ENCODE measurements at regions not wholly inside any gene's neighbourhood (a gene's known extent, or its start where the extent isn't known, plus 50 kb on each side); places are given as distances from the start of the nearest gene placed in this dataset.

GRCh38 chr14:76591266-76591665 lies 170.0 kb upstream of the VASH1 start:
- TF ChIP-seq, protein P1, sequence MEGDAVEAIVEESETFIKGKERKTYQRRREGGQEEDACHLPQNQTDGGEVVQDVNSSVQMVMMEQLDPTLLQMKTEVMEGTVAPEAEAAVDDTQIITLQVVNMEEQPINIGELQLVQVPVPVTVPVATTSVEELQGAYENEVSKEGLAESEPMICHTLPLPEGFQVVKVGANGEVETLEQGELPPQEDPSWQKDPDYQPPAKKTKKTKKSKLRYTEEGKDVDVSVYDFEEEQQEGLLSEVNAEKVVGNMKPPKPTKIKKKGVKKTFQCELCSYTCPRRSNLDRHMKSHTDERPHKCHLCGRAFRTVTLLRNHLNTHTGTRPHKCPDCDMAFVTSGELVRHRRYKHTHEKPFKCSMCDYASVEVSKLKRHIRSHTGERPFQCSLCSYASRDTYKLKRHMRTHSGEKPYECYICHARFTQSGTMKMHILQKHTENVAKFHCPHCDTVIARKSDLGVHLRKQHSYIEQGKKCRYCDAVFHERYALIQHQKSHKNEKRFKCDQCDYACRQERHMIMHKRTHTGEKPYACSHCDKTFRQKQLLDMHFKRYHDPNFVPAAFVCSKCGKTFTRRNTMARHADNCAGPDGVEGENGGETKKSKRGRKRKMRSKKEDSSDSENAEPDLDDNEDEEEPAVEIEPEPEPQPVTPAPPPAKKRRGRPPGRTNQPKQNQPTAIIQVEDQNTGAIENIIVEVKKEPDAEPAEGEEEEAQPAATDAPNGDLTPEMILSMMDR (conservative IDR thresholded peaks at IDR 0.05; ENCODE audit: low read depth, low read length), result no peak
- no peak for TF ChIP-seq EZH2 (IDR thresholded peaks at IDR 0.05; ENCODE audit: borderline replicate concordance, low read depth, low read length, poor library complexity, severe bottlenecking)
